NOMO-1 treated with DMSO at 0.1 percent for 48 hours (cell line): ENCODE measurements at regions not wholly inside any gene's neighbourhood (a gene's known extent, or its start where the extent isn't known, plus 50 kb on each side); places are given as distances from the start of the nearest gene placed in this dataset.
"Not testable (repeated sequence)": the region's sequence is repeated elsewhere in the genome, so short reads cannot be mapped to it uniquely, and the experiment has no call there.

Source experiments
- DNase-seq: peaks from one replicate; lab custom pipeline; 2025; ENCODE audit not compliant: unreplicated experiment; lab: John Stamatoyannopoulos, UW

GRCh38 chr13:70568571-70568970 is 460.3 kb upstream of the KLHL1 start:
- DNase-seq: peak; percentile 27

GRCh38 chr13:70544706-70545105 is 436.5 kb upstream of the KLHL1 start:
- DNase-seq: no peak

DNA sequence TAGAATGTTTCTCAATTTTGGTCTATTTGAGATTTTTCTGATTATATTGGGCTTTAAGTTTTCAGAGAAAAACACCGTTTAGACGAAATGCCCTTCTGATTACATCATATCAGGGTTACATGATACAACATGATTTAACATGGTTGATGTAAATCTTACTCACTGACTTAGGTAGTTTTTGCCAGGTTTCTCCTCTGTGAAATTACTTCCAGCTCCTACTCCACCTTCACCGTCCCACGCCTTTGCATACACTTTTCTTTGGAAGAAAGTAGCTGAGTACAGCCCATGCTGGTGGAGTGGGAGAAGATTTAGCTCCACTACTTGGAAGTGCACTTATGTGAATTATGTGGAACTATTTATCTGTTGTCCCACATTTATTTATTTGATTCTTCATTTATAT is 433.2 kb upstream of the KLHL1 start:
- DNase-seq: no peak

DNA sequence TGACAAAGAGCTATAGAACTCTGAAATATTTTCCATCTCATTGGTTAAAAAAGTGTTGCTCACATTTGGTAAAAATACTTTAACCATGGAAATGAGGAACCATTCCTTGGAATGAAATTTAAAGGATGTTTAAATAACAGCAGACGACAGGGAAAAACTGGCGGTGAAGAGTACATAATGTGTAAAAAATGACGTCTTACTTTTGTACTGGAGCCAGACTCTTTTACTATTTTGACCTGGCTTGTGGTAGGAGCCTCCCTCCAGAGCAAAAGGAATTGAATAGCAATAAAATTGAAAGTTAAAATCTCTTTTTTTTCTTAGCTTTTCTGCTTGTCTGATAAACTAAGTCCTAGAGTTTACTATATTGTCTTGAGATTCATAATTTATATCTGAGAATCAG is 426.2 kb upstream of the KLHL1 start:
- no peak for DNase-seq

GRCh38 chr13:70529652-70530051 is 421.4 kb upstream of the KLHL1 start:
- DNase-seq: no peak

GRCh38 chr13:70527599-70527998 is 419.3 kb upstream of the KLHL1 start:
- no peak for DNase-seq

DNA sequence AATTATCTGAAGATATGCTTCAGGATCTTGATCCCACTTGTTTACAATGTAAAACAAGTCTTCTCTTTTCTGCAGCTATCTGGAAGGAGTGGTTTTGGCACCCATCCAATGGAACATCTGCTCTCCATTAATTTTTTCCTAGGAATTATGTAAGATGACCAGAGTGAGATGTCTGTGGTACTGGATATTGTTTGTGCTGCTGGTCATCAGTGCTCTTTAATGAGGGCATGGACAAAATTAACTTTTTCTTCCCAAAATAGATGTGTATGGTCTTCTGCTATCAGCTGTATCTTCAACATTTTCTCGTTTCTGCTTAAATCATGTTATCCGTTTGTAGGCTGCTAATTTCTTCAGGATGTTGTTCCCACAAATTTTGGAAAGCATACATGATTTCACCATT is 415.4 kb upstream of the KLHL1 start:
- DNase-seq: no peak

DNA sequence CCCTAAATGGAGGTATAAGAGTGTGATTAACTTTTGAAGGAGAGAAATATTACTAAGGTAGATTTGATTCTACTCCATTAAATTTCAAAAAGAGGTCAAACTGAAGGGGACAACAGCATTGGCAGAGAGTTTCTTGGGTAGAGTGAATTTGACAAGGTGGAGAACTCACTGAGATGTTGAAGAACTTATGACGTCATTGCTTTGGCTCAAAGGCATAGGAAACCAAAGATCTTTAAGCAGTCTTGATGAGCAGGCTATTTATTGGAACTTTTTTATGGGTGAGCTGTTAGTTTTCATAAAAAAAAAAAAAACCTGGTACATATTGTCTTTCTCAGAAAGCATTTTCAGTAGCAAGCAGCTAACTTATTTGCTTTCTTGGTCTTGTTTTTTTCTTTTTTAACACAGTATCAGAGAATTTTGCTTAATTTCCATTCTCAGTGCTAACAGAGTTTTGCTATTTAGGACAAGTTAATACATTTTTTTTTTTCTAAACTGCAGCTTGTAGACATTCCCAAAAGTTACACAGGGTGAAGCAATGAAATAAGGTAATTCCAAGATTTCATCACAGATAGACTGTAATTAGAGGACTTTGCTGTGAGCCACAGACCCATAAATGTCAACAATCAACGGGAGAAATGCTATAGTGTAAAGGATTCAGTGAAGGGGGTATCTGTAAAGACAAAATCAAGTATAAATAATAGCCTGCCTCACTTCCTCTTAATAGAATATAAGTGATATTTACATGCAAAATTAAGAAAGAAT is 412.2 kb upstream of the KLHL1 start:
- no peak for DNase-seq

DNA sequence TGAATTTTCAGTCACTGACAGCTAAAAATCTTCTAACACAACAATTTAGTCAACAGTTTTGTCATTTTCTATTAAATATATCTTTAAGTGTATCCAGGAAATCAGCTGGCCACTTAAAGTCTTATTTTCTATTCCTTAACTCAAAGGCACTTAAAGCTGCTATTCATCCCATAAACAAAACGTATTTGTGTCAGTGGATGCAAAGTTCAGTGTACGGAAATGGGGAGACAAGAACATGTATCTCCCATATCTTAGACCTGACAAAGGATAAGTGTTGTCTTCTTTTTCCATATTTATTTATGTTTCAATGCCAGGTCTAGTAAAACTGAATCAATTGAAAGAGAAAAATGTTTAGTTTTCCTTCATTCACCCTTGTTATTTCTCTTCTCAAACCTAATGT is 409.8 kb upstream of the KLHL1 start:
- no peak for DNase-seq

DNA sequence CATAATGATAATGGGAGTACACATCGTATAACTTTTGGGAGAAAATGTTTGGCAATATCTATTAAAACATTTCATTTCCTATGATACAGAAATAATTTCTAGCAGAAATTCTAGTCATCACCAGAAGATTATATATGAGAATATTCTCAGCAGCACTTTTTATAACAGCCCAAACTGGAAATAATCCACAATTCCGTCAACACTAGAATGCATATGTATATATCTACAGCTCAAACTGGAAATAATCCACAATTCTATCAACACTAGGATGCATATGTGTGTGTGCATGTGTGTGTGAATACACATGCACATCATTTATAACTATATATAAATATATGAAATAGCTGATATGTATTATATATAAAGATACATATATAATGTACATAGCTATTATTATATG is 408.0 kb upstream of the KLHL1 start:
- DNase-seq: no peak

GRCh38 chr13:70511861-70512417 is 403.7 kb upstream of the KLHL1 start:
- not testable (repeated sequence) for DNase-seq

DNA sequence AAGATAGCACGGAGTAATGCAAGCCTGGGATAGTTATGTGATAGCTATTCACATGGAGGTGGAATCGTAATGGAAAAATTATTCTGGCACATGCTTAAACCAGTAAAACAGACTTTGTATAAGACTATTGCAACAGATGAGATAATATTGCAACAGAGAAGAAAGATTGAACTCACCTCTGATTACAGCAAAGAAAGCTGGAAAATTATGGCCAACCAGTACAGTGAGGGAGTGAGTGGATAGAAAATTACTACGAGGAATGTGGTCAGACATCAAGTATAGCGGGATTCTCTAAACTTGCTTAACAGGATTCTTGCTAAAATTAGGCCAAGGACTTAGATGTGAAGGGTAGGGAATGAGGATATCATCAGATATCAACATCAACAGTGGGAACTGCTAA is 397.6 kb upstream of the KLHL1 start:
- DNase-seq: no peak

- DNase-seq: no peak
Observed at GRCh38 chr13:70502944-70503343, 394.7 kb upstream of the KLHL1 start.

DNA sequence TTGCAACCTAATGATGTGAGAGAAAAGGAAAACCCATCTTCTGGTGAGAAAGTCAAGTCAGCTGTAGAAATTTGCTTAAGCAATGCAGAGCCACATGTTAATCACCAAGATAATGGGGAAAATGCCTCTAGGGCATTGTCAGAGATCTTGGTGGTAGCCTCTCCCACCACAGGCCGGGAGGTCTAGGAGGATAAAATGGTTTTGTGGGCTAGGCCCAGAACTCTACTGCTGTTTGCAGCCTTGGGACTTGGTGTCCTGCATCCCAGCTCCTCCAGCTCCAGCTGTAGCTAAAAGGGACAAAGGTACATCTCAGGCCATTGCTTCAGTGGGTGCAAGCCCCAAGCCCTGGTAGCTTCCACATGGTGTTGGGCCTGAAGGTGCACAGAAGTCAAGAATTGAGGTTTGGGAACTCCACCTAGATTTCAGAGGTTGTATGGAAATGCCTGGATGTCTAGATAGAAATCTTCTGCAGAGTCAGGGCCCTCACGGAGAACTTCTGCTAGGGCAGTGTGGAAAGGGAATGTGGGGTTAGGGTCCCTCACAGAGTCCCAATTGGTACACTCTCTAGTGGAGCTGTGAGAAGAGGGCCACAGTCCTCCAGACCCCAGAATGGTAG is 382.2 kb upstream of the KLHL1 start:
- DNase-seq: no peak

DNA sequence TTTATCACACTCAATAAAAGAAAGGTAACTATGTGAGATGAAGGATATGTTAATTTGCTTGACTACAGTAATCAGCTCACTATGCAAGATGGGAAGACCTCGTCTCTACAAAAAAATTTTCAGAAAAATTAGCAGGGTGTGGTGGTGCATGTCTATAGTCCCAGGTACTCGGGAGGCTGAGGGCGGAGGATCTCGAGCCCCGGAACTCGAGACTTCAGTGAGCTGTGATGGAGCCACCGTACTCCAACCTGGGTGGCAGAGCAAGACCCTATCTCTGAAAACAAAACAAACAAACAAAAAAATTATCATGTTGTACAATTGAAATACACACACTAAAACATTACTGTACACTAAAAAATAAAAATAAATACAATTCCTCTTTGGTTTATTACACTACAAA is 376.7 kb upstream of the KLHL1 start:
- DNase-seq: no peak

- DNase-seq: no peak
Observed at GRCh38 chr13:70483599-70484276, 375.5 kb upstream of the KLHL1 start.

DNA sequence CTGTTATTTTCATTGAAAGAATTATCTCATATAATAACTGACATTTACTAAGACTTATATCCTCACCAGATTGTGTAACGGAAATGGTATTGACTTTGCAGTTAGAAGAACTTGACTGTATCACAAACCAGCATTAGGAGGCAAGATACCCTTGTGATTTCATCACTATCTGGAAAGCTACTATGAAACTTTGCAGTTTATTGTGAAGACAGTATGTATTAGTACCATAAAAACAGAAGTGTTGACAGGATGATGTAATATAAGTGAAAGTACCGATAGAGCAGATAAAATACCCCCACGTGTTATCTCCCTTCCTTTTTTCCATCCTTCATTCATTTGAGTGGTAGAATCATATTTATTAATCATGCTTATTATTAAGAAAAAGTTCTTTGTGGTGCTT is 365.7 kb upstream of the KLHL1 start:
- DNase-seq: no peak

DNA sequence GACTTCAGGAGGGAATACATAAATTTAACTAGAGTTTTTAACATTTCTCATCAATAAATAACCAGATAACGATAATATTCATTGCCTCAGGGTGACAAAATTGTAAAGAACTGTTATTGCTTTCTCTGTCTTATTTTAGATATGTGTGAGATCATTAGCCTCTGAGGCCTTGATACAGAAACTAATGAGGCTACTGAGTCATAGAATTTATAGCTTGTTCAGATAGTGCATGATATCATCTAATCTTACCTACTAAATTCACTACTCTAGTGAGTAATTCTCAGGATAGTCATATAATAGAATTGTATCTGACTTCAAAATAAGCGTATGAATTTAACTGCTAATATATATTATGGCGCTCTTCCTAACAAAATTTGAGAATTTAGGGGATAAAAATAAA is 360.8 kb upstream of the KLHL1 start:
- DNase-seq: no peak

DNA sequence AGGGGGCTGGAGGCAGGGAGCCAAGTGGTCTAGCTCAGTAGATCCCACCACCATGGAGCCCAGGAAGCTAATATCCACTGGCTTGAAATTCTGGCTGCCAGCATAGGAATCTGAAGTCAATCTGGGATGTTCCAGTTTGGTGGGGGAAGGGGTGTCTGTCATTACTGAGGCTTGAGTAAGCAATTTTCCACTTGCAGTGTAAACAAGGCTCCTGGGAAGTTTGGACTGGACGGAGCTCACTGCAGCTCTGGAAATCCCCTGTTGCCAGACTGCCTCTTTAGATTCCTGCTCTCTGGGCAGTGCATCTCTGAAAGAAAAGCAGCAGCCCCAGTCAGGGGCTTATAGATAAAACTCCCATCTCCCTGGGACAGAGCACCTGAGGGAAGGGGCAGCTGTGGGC is 349.2 kb upstream of the KLHL1 start:
- no peak for DNase-seq

DNA sequence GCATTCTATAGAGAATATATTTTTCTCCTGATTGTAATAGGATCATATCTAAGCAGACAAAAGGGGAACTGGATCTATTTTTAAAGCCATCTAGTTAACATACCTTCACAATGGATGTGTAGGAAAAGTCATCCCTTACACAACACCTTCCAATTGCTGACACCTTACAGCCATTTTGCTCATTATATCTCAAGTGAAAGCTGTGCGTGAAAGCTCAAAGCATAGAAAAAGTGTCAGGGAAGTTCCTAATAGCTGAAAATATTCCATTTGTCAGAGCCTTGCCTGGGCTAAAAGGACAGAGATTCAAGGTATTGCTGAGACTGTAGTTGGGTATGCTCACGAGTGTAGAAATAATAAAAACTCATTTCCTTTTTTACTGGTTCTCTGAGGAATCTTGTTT is 340.6 kb upstream of the KLHL1 start:
- no peak for DNase-seq

- DNase-seq: no peak
Observed at GRCh38 chr13:70432276-70432805, 324.1 kb upstream of the KLHL1 start.

DNA sequence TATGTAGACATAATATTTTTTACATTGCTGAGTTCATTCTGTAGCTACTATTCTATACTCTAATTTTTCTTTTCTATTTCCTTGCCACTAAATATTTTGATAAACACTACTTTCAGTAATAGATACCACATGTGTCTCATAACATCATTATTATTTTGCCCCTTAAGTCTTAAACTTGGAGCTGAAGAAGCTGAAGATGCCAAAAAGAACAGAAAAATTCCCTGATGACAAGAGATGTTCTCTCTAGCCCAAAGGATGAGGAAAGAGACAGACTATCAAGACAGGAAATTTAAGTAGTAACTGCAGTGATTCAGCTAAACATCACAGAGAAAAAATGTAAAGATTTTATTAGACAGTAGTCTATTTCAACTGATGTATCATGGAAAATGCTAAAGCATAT is 322.0 kb upstream of the KLHL1 start:
- DNase-seq: no peak
